NCI-H1694 (cell line): ENCODE measurements at regions not wholly inside any gene's neighbourhood (a gene's known extent, or its start where the extent isn't known, plus 50 kb on each side); places are given as distances from the start of the nearest gene placed in this dataset.
"Not testable (repeated sequence)": the region's sequence is repeated elsewhere in the genome, so short reads cannot be mapped to it uniquely, and the experiment has no call there.

ENCODE experiments used
- DNase-seq: peaks from one replicate; lab custom pipeline; 2025; lab: John Stamatoyannopoulos, UW

DNA sequence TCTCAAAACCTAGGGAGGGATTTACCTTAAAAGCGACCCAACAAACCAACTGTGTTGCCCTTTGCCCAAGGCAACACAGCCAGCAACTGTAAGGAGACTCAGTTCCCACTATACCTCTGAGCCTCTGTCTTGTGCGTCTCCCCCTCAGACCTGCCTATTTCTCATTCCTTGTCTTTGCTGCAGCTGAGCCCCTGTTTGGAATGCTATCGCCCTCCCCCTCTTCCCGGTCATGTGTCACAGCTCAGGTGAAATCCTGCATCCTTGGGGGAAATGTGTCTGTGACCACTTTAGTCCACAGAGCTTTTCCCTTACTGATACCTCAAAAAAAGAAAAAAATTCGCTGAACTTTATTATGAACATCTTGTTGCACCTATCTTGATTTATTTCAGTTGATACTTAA lies 52.0 kb upstream of the LRIG1 start:
- no peak for DNase-seq

DNA sequence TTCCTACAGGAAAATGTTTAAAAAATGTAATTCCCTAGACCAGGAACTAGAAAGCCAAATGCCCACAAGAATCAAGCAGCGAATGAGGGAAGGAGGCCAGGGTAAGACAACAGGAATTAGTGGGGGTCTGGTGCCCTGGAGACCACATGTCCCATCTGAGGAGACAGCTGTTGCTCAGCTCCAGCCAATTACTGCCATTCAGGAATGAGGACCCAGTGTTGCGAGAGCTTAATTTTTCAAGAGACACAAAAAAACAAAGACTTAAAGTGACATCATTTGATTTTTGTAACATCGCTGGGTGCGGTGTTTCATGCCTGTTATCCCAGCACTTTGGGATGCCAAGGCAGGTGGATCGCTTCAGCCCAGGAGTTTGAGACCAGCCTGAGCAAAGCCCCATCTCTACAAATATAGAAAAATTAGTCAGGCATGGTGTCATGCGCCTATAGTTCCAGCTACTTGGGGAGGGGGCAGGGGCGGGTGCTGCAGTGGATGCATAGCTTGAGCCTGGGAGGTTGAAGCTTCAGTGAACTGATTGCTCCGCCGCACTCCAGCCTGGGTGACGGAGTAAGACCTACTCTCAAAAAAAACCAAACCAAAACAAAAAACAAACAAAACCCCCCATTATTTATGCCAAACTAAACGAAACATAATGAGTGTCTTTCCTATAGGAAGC lies 52.8 kb upstream of the LRIG1 start:
- DNase-seq = no peak

DNA sequence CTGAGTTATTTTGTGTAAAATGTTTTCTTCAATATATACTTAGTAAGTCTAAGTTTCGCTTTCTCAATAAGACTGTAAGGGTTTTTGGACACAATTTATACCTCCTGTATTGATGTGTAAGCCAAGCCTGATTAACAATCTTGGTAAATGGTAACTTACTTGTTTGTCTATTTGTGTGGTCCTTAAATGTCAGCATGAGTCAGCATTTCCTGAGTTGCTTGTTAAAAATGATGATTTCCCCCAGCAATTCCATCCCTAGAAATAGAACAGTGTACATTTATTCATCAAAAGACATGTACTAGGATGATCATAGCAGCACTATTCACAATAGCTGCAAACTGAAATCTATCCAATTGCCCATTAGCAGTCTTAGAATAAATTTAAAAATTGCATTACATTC lies 53.4 kb upstream of the LRIG1 start:
- DNase-seq = no peak

DNA sequence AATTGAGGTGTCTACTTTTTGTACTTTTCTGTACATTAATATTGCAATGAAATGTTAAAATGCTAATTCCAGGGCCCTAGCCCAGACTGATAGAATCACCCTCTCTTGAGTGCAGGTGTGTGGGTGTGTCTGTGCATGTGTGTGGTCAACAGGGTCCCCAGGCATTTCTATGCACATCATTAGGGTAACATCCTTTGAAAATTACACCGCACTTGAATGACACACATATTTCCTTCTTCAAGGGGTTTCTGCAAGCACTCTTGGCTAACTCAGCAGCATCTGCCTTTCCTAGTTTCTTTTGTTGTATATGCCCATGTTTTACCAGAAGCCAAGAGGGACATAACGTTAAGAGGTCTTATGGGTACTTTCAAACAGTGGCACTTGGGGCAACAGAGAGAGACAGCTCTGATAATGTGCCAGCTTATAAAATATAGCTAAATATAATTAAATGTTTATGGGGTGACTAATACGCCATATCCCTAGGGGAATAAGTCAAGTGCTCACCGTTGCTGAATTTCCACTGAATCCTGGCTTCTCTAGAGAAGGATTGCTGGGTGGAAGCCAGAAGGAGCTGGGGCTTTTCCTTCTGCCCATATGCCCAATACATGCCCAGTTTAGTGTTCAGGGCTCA lies 54.5 kb upstream of the LRIG1 start:
- DNase-seq = no peak

DNA sequence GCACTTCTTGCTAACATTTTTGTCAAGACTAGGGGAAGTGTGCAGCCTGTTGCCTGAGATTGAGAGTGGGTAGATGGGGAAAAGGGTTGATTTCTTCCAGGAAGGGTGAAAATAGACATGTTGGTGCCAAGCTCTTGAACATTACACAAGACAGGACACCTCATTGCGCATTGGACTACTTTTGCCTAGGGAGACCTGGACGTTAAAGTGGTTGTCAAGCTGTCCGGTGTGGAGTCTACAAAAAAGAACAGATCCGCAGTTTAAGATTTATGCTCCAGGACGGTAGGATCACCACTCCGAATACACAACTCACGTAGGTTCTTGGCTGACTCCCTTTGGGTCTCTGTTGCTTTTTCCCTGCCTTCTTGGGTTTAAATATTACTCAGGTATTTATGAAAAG lies 56.3 kb upstream of the LRIG1 start:
- no peak for DNase-seq

DNA sequence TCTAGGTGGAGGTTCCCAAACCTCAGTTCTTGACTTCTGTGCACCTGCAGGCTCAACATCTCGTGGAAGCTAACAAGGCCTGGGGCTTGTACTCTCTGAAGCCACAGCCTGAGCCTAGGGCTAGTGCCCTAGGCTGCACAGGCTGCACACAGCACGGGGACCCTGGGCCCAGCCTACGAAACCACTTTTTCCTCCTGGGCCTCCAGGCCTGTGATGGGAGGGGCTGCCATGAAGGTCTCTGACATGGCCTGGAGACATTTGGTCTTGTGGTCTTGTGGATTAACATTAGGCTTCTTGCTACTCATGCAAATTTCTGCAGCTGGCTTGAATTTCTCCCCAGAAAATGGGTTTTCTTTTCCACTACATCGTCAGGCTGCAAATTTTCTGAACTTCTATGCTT lies 59.1 kb upstream of the LRIG1 start:
- DNase-seq = not testable (repeated sequence)

DNA sequence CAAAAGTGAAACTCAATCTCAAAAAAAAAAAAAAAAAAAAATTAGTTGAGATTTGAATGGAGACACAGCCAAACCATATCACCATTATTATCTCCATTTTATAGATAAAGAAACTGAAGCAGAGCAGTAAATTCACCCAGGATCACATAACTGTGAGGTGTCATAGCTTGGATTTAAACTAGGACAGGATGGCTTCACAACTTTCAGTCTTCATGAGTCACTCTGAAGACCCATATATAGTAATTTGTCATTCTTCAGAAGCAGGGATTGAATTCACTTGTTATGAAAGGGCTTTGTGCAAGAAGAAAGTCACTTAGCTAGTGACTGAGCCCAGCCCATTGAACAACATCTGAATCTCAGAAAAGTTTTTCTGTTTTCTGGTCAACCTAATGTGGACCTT lies 60.5 kb upstream of the LRIG1 start:
- DNase-seq = no peak

DNA sequence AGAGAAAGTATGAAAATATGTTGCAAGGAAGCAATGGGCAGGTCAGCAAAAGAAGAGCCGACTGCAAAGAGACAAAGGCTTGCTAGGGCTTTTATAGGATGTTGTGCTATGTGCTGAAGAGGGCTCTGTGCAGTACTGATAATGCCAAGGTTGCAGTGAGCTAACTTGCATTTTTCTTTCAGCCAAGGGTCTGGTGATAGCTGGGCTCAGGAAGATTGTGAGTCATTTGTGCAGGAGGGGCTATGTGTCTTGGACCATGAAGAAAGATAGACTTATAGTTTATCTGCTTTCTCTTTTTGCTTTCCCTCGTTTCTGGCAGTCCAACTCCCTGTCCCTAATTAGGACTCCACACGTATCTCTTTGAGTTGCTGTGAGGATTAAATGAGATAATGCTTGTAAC lies 64.5 kb upstream of the LRIG1 start:
- no peak for DNase-seq

DNA sequence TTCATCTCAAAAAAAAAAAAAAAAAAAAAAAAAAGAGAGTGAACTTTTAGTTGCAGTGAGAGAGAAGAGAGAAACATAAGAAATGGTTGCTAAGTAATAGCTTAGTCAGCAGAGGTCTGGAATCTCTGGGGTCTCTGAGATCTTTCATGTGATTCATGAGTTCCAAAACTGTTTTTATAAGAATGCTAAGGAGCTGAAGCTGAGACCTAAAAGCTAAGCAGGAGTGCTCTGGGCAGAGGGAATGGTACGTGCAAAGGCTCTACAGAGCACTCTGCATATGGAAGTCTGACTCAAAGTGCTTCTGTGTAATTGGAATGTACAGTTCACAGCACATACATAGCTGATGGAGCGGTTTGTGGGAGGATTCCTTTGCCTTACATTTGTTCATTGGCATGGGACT lies 66.3 kb upstream of the LRIG1 start:
- no peak for DNase-seq

DNA sequence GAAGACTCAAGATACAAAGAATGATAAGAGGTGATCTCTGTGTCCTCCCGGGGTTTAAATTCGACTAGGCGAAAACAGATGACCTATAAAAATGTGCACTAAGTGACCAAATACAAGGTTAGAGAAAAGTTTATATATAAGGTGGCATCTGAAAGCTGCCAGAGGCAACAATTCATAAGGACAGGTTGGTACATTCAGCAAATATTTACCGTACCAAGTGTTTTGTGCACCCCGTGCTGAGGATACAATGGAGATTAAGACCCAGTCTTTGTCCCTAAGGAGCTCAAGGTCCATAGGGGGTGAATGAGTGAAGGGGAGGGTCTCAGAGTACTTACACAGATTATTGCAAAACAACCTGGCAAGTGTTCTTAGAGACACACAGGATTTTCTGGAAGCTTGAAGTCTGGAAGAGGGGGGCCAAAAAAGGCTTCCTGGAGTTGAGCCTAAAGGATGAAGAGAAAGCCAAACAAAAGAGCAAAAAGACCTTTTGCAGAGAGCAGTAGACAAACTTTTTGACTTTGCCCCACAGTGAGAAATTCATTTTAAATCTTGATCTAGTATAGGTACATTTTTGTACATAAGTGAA lies 71.4 kb upstream of the LRIG1 start:
- DNase-seq = no peak

DNA sequence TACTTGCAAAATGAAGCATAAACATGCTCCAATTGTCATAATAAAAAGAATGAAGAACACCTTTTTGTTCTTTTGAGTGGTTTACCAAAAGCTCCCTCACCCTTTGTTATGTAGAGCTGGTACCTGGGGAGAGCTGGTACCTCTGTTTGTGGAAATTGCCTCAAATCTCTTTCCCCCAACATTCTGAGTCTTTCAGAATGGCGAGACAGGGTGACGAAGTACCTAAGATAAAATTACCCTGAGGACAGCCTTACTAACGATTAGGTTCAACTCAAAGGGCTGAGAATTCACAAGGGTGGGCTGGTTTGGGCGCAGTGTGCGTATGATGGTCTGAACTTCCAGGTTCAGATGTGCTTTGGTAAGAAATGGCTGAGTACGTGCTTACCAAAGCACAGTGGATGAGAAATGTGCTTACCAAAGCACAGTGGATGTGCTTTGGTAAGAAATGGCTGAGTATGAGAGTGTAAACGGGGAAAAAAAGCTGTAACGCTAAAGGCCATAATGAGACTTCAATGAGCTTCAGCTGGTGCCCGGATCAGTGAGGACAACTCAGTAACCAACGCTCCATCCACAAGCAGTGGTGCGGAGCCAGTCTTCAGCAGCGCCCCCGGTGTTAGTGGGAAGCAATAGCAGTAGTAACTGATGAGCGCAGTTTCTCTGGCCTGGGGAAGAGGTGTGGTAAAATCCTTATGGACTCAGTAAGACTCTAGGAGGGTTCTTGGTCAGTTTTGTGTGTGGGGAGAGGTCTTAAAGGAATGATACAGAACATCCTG lies 72.3 kb upstream of the LRIG1 start:
- DNase-seq = no peak

DNA sequence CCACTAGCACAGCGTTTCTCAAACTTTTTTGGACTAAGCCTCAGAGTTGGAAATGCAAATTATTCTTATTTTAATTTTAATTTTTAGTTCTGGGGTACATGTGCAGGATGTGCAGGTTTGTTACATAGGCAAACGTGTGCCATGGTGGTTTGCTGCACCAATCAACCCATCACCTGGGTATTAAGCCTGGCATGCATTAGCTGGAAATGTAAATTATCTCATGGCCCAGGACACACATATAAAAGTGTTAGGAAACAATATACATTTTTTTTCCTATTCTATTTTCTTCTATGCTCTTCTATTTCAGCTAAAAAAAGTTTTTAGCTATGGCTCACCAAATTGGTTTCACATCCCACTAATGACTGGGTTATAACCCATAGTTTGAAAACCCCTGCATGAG lies 73.3 kb upstream of the LRIG1 start:
- no peak for DNase-seq

DNA sequence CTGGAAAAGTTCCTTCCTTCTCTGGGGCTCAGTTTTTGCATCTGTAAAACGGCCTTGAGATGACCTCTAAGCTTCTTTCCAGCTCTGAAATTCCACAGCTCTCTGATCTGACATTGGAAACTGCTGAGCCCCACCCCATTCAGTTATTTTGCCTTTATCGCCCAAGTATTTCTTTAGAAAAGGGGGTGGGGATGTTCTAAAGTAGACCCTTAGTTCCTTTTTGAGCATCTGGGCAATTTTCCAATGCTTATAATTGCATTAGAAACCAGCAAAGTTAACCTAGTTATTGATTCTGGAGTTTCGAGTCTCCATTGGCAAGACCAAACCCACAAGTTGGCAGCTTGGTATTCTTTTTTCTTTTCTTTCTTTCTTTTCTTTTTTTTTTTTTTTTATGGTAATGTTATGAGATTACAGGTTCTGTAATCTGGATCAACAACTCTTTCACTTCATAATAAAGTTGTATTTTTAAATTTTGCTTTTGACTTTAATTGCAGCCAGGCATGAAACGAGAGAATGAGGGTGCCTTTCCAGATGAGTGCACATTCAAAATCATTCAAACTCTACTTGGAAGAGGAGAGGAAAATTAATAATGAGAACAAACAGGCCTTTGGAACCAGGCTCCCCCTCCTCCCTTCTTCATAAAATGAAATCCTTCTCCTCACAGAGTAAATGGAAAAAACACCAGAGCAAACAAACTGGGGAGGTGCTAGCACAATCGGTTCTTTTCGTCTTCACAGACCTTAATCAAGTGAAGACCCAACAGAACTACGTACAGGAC lies 76.8 kb upstream of the LRIG1 start:
- no peak for DNase-seq

DNA sequence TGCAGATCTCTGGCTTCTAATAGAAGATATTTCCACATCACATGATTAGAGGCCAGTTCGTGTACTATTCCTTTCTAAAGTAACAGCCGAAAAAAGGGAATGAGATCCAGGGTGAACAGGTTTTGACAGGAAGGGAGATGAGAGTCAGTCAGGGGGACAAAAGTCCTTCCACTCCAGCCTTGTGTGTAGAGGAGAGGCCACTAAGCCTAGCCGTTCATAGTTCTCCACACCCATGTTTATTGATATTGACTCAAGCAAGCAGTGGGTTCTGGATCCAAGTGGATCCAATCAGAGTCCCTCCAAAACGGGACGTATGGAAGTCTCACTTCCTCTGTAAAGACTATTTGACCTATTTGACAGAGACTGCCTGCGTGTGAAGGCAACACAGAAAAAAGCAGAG lies 80.4 kb upstream of the LRIG1 start:
- no peak for DNase-seq

DNA sequence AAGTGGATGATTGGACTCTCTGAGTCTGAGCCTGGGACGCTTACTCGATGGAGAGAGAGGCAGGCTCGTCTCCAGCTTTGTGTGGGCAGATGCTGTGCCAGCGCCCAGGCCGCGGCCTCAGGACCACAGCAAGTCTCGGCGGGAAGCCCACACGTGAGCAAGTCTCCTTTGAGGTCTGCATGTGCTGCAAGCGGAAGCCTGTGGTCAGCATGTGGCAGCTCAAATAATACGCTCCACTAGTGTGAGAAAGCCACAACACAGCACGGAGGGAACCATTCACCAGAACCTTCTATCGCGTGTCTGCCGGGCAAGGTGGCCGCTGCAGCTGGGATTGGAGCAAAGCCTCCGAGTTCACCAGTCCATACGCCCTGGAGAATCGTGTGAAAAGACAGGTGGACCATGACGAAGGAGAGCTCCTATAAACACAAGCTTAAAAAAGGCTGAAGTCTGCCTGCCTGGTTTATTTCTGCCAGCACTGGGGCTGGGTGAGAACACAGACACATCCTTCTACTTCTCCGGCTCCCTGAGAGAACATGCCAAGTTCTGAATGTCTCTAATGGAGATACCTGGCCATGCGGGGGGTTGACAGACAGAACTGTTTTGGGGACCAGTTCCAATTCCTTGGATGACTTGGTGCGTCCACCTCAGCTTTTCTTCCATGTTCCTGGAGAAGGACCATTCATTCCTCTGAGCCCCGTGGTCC lies 82.0 kb upstream of the LRIG1 start:
- no peak for DNase-seq

DNA sequence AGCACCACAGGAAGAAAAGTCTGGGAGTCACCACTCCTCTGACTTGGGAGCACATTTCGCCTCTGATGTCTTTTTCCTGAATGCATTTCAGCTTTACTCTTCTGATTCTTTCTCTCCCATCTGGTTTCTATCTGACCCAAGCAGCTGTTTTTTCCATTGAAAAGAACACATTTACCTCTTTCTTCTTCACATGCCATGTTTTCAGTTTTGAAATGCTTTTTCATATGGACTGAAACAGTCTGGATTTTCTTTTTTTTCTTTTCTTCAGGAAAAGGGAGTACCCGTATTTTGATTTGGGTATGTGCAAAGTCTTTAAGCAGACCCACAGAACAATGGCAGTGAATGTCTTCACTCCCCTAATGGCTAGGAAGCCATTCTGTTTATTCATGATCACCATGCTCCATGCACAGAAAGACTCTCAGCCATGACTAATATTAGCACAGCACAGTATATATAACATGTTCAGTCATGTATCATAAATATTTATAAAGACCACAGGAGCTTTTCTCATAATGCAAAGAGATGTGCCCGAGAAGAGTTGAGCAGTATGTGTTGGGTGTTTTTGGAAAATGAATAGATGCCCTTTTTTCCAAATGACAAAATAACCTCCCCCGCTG lies 82.7 kb upstream of the LRIG1 start:
- no peak for DNase-seq

DNA sequence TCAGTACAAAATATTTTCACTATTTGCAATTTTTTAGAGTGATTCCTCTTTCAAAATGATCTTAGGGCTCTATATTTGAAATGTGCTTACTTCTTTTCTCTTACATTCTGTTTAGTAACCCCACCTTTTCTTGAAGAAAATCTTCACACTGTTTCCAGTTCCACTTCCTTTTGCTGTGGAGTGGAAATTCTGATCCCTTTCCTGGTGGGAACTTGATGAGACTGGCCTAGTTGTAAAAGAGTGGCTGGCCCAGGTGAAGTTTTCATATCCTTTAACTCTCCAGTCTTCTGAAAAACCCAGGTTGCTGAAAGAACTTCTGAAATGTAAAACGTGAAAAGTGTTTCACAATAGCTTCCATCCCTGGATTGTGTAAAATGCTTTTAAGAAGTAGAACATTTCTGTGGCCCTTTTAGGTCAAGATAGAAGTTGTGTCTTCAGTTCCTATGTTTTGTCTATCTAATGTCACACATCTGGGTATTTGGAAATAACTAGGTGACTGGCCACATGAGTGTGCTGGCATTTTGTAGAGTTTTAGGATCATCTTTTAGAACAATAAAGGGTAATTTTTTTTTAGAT lies 84.8 kb upstream of the LRIG1 start:
- no peak for DNase-seq

DNA sequence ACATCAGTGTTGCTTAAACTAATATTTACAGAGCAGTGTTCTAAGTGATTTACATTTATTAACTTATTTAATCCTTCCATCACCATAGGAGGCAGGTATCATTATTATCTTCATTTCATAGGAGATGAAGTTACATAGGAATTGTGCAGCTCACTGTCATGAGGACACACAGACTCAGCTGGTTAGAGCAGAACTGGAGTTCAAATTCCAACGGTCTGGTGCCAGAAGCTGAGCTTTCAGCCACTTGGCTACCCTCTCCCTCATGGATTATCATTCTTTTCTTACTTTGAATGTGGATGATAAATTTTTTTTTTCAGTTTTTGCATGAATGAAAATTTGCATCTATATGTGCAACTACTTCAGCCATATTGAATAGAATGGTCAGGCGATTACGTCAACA lies 86.0 kb upstream of the LRIG1 start:
- DNase-seq = no peak

DNA sequence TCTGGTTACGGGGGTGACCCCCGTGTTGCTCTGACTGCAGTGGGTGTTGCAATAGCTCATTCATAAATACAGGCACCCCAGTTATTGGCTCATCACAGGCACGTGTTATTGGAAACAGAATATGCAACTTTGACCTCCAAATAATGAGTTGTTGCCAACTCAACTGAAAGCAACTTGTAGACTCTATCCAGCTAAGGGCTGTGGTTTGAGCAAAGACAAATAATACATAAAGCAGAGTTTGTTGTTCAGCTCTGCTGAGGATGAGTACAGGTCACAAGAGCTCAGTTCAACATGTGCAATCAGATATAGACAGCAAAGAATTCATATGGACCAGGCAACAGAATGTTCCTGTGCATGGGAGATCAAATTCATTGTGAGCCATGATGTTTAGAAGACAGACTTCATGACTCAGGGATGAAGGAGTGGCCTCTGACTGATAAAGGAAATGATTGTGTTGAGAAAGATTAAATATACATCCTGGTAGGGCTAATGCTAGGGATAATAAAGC lies 87.6 kb upstream of the LRIG1 start:
- no peak for DNase-seq

DNA sequence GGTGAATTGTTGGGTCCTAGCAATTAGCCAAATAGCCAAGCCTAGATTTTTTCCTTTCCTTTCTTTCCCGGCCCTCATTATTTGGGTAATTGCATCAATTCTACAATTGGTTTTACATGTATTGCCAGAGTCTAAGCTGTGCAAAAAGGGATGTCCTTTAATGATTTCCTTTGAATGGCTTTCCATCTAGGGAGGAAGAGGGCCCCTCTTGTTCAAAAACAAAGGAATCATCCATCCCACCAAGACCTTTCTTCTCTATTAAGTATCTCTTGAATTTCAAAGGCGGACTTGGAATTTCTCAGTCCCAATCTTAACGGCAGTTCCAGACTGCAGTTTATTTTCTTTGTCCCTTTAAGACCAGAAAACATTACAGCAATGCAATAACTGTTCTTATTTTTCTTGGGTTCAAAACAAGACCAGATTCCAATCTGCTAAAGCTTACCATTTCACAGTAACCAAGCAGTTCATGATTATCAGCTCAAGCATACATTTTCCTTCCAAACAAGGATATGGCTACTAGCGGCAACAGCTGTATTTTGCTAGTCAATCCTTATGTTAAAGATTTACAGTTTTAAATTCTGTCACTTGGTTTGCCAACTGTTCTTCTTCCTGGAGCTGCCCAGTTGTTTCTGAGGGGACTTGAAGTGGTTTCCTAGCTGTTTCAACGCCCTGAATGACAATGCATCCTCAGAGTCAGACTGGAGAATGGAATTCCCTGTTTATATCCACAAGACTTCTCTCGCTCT lies 91.4 kb upstream of the LRIG1 start:
- DNase-seq = no peak
